Stimulated activated CD8-positive, alpha-beta memory T cell treated with anti-CD3 and anti-CD28 coated beads, Interleukin-12 subunit alpha, Interleukin-12 subunit beta, amount 100 ng/mL, for 24 hours (primary cell): ENCODE measurements at regions not wholly inside any gene's neighbourhood (a gene's known extent, or its start where the extent isn't known, plus 50 kb on each side); places are given as distances from the start of the nearest gene placed in this dataset.

ENCODE experiments used
- DNase-seq: peaks from one replicate; pipeline ENCODE4 v3.0.0-alpha.2; 2020; ENCODE audit errors: extremely low read depth

DNA sequence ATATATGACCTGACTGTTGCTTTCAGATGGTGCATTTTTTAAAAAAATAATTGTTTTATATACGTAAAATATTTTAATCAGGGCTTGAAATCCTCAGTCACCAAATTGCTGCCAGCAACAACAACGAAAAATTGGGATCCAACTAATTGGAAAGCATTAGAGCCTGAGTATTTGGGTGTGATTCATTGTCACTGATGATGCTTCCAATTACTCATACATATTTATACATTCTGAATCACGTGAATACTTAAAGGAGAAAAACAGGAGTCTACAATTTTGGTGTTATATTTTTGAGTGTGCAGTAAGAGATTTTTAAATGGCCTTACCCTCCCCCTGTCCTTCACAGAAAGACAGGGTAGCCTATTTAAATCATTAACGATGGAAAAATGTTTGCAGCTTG is 765.6 kb upstream of the TENM3 start:
- no peak for DNase-seq

DNA sequence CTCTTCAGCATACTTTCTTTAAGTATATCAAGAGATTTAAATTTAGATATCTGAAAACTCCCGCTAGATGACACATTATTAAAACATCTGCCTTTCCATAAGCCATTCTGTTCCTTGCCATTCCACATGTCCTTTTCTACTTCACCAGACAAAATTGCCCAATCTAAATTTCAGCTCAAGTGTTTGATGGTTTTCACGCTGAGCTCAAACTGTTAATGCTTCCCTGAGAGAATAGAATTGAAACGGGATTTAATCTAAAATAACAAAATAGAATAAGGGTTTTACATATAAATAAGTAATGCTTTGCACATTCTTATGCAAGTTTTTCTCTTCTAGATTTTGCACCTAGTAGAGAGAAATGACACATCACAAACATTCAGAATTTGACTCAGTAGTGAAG is 764.5 kb upstream of the TENM3 start:
- DNase-seq, result no peak

DNA sequence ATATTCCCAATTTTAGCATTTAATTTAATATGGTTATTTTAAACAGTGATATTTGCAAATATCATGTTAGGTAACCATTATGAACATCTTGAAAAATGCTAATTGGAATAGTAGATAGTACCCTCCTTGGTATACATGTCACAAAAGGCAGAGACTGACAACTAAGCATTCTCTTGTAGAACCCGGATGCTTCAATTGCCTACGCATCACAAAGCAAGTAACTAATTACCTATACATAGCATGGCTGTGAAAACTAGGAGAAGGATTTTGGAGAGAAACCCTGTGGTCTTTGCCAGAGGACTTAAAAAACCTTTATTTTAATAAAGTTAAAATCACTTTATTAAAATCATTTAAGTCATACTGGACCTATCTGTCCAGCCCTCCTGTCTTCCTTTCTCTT is 764.1 kb upstream of the TENM3 start:
- no peak for DNase-seq

DNA sequence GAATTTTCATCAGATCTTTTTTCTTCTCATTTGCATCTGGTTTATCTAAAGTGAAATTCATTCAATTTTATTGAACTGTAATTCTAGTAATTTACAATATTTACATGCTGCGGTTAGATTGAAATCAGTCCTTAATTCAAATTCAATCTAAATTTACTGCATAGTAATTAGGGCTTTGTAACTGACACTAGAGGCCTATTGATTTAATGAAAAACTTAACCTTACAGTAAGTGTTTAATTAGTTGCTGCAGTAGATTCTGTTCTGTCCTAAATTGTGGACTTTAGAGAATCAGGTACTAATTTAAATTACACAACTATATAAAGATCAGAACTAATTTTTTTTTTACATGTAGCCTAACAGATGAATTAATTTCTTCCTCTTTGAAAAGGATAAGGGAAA is 758.8 kb upstream of the TENM3 start:
- no peak for DNase-seq

DNA sequence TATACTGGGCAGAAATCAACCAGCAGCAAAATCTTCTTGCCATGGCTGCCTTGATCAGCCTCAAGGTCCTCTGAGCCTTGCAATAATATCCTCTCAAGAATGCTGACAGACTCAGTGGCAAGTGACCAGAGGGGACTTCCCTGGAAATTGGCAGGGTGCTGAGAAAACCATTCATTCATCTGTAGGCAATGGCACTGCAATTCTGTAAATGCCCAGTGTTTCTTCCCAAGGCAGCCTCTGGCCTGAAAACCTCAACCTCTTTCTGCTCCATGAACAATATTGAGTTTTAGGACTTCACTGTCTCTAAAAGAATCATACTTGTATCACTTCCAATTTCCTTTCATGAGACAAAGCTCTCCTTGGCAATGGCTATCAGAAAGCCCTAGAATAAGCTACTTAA is 754.3 kb upstream of the TENM3 start:
- no peak for DNase-seq

DNA sequence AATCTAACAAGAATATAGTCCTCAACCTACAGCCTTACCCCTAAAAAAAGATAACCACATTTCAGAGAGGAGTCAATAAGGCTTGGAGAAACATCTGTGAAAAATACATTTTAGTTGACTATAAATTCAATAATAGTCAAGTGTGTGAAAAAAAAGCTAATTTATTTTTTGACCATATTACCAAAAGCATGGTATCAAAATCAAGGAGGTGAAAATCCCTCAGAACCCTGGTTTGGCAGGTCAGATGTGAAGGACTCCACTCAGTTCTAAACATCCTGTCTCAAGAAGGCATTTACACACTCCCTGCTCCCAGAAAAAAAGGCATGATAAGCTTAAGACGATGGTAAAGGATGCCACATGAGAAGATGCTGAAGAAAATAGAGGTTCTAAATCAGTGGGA is 745.1 kb upstream of the TENM3 start:
- no peak for DNase-seq

DNA sequence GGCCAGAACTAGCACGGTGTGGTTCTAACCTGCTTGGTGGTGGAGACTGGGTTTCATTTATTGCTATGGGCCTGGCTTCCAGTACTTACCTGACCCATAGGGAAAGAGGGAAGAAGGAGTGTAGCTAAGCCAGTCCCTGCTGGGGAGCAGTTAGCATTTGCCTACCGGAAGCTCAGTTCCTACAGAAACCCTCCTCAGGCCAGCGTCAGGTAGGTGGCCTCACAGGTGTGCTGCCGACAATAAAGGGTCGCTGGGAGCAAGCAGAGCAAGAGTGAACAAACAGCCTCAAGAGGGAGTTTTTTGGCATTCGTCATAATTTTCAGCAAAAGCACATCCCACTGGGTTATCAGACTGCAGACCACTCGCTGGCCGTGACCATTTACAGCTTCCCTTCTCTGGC is 740.6 kb upstream of the TENM3 start:
- no peak for DNase-seq

DNA sequence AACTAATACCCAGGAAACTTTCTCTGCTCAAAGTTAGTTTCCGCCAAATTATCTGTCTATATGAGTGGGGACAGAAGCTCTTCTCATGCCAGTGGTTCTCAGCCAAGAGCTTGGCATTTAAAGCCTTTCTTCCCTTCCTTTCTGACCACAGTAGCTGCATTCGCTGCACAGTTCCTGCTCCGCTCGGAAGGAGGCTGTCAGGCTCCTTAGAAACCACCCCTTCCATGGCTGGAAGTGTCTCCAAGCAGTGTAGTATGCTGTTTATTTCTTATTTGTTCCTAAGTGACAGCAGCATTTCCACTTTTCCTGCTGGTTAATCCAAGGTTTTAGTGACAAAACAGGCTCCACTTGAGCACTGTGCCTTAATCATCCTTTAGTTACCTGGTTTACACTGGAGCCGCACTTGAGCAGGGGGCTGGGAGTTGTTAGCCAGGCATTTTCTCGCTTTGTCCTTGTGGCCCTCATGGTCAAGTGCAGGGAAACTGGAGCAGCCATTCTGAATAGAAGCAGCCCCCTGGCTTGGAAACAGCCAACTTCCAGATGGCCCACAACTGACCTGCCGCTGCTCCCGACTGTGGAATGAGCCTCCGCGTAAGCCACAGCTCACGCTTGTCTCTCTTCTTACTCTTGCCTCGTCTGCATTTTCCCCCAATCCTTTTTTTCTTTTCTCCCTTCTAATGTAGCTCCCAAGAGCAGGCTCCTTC is 739.4 kb upstream of the TENM3 start:
- no peak for DNase-seq

DNA sequence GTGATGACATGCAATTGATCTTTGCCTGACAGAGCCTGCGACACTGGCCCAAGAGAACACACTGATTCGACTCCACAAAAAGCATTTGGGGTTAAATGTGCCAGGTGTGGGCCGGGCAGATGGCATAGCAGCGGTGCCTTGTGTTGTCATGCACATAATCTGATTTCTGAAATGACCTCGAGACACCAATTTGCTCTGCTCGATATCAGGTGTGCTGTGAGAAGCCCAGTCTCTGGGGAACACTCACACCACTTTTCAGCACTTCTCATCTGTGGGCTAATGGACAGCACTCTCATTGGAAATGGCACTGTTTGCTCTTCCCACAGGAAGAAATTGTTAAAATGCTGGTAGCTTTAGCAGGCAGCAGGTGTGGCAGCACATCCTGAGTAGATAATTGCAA is 738.3 kb upstream of the TENM3 start:
- no peak for DNase-seq

DNA sequence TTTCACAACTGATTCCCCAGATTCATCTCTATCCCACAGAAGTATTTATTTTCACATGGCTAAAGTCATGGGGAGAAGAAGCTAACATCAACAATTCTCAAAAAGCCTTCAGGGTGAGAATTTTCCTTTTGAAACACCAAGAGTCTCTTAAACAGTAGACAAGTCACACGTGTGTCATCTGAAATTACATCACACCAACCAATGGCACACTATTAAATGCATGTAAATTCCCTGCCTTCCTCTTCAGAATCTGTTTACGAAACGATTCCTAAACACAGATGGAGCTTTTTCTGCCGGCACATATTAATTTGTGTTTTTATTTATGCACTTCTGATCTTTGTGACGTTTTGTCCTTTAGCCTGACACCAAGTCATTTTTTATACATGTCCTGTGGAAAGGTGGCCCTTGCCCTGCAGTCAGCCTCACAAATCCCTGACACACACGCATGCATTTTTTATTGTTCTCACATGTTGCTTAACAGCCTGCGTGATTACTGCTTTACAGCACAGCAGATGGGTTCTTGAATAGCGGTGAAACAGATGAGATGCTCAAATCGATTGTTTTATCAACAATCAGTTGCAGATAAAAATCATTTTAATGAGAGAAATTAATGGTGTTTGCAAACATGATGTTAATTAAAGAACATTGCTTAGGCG is 735.9 kb upstream of the TENM3 start:
- DNase-seq, result no peak

DNA sequence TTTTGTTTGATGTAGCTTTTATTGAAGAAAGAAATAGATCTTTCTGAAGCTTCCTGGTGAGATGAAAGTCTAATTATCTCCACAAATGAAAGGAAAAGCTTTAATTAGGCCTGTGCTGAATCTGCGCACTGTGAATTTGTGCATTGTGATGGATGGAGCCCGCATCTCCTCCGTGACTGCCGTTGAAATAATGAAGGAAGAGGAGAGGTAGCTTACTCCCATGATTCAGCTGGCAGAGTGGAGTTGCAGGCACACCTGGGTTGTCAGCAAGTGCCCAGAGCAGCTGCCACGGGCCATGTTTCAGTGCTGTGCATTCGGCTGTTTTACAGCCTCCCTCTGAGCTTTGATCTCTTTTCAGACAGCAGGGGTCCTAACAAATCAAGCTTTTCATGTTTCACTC is 735.3 kb upstream of the TENM3 start:
- DNase-seq, result no peak

DNA sequence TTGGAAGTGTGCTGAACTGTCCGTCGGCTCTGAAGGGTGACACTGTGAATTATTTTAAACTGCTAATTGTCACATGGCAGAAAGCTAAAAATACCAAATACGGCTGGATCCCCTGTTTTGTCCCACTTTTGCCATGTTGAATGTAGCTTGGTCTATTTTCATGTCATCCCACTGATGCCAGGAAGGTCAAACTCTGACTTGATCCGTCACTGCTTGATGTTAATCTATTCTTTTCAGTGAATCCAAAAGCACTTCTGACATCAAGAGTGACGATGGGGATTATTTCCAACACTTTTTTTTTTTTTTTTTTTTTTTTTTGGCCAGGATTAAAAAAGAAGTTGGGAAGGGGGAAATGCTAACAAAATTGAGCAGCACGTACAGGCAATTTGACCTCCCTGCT is 734.6 kb upstream of the TENM3 start:
- no peak for DNase-seq

DNA sequence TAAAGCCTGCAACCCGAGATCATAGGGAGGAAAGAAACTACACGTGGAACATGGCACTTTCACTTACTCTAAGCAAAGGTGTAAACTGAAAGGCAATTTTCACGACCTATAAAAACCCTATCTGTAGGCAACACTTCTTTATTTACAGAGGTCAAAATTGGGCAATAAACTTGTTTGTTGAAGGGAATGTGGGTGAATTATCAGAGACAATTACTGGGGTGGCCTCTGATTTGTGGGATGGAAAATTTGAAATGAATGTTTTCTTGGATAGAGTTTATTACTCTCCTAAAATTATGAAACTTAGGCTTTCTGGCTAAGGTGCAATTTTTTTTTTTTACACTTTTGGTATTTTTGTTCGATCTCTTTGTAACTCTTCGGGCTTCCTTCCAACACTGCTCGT is 734.1 kb upstream of the TENM3 start:
- no peak for DNase-seq

DNA sequence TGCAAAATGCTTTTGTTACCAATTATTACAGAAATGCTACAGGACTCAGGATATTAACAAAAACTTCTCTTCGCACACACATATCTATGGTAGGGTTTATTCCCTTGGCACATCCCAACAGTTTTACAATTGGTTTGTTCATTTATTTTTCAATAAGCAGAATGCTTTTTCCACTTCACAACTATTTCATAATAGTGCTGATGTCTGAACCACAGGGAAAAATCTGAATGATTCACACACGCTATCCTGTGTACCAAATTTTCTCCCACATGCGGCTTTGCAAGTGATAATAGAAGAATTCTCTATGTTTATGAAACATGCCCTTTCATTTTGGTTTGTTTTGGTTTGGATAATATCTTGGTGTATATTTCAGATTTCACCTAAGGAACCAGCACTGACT is 725.7 kb upstream of the TENM3 start:
- no peak for DNase-seq

DNA sequence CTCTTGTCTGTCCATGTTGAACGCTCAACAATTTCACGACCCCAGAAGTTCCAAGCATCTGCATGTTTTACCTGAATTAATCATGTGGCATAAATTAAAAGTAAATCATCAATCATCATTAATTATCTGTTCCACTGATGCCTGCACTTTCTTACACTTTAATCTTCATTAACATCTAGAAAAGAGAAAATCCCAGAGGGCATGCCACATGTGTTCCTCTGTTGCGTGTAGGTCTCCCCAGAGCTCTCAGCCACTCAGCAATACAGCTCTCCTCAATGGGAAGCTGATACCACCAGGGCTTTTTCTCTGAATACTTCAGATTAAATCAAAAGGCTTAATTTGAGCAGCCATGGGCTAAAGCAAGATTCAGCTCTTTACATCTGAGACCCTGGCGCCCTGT is 722.4 kb upstream of the TENM3 start:
- no peak for DNase-seq

DNA sequence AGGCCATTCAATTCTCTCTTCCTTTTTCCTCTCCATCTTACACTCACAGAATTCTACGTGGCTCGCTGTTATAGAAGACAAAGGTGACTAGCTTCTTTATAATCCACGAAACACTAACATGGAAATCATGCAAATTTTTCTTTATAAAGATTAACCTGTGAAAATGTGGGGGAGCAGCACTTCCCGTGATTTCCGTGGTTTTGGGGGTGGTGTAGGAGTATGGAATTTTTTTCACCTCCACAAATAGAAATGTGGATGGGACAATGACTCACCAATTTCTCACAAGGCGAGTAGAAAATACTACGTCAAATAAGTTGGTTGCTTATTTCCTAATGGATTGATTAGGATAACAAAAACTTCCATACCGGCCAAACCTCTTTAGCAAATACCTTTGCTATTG is 719.2 kb upstream of the TENM3 start:
- no peak for DNase-seq

DNA sequence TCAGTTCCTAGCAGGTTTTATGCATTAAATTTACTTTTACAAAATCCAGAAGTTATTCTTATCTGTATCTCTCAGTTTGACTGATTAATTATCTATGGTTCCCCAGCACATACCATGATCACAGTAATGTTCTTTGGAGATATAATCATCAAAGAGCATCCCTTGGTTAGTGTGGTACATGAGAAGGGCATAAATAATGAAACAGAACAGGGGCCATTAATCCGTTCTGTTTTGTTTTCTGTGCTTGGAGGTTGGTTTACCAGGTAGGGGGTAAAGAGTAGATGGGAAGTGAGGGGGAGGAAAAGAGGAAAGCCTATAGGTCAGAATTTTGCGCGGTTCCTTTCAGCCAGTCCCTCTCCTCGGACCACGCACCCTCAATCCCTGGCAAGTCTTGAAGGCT is 718.7 kb upstream of the TENM3 start:
- no peak for DNase-seq

DNA sequence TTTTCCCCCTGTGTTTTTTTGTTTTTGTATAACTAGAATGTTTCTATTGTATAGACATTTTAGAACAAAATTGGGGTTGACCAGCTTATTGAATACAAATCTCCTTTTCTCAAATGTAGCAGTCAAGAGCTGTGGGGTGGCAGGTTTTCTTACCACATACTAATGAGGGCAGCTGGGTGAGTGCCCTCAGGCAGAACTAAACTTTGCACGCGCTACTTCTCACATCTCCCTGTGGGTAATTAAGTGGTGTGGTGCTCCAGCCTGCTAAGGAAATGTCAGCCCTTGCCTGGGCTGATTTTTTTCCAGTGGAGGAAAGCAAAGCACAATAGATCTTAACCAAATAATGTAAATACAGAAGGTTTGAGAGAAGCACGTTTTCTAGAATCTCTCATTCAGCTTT is 717.6 kb upstream of the TENM3 start:
- no peak for DNase-seq

DNA sequence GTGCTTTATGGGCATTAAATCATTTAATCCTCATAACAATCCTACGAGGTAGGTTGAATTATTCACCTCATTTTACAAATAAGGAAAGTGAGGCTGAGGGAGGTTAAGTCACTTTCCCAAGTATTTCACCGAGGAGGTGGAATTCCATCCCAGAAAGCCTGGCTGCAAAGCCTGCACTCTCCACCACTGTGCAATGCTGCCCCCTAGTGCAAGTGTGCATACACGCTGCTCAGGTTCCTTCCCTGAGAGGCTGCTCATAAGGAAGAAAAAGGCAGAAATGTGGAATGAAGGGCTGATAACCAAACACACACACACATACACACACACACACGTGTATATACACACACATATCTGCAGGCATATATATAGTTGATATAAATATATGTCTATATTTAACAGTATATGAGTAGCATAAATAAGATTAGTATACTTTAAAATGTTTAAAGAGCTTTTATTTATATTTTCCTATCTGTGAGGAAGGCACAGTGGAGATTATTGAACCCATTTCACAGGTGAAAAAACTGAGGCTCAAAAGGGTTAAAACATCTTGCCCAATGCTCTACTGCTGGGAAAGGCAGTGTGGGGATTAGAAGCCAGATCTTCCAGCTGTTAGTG is 714.5 kb upstream of the TENM3 start:
- DNase-seq, result no peak

DNA sequence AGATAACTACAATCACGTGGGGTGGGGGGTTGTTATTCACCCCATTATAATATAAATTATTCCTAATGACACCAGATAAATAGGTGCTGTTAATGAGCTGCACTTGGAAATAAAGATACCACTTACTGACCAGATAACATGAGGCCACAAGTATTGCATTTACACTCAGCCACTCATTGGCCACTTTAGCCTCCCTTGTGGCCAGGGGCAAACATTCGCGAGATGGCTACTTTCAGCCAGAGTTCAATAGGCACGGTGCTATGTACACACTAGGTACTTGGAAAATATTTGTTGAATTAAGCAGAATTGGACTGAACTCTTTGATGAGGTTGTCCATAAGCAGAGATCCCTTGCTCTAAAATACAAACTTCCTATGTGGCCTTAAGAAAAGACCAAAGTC is 713.7 kb upstream of the TENM3 start:
- no peak for DNase-seq

DNA sequence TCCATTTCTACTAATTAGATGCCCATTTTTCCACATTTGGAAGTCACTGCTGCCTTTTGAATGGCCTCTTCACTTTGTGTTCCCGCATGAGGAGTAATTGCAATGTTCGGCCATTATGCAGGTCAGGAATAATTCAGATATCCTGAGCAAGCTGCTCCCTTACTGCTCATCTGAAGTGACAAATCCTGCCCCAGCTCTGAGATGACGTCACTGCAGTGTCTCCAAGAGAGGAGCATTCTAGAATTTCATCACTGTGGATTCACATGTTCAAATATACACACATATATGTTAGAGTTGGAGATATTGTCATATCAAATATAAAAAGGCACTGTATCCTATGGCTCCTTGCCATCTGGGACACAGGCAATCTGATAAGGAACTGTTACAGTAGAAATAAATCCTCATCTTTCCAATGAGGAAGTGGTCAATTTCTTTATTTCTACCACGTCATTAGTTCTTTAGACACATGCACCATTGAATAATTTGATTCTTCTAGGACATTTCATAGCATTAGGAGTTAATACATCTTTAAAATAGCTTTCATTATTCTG is 706.9 kb upstream of the TENM3 start:
- DNase-seq, result no peak

DNA sequence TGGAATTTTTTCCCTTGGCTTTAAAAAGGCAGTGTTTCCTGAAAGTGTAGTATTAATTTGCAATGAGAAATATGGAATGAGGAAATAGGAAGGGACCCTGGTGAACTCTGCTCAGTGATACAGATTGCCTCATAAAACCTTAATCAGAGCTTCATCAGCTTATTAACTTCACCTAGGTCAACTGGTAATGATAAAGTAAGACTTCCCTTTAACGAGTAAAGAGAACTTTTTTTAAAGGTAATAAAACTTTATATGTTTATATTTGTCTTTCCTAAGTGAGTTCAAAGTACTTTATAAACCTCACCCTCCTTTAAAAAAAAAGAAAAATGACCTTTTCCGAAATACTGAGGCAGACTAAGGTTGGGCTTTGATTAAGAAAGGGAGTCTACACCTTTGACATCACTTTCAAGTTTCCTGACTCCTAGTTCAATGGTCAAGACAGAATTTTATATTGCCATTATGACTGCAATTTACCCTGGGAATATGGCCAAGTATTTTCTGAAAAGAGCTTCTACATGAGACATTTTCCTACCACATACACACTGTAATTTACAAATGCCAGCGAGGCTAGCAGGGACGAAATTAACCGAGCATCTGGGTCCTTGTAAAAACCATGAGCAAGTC is 706.3 kb upstream of the TENM3 start:
- DNase-seq, result no peak

DNA sequence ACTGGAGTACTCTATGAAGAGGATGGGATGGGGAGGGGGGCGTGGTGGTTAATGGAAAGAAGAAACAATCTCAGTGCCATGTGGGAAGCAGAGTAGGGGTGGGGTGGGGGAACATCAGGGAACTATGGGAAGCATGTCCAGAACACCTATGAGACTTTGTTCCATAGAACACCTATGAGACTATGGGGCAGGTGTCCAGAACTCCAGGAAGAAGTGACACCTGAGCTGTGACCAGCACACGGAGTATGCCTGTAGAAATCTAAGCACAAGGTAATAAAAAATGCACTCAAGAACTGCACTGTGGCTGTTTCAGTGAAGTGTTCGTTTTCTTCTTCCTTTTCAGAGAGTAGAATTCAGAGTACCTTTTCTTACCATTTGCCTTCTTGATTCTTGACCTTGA is 704.8 kb upstream of the TENM3 start:
- DNase-seq, result no peak
